H1 (cell line): ENCODE measurements at regions not wholly inside any gene's neighbourhood (a gene's known extent, or its start where the extent isn't known, plus 50 kb on each side); places are given as distances from the start of the nearest gene placed in this dataset.

Source experiments
- CTCF ChIA-PET: fragments of 300-600 bp; sonication (Branson Sonifier 250); formaldehyde crosslinking; loops from one replicate; lab custom pipeline; 2021; ENCODE audit not compliant: partially characterized antibody; lab: Charles Lee
- POLR2A ChIA-PET: fragments of 300-600 bp; sonication (Branson Sonifier 250); formaldehyde crosslinking; loops from one replicate; lab custom pipeline; 2021; ENCODE audit warnings: inconsistent platforms; ENCODE audit not compliant: partially characterized antibody; lab: Charles Lee
- DNase-seq, 2 experiments: peaks; one replicate each; pipeline versions ENCODE4 v3.0.0 to v3.0.0-alpha.2; 2010 to 2022; ENCODE audit warnings: low spot score in 2 of 2, low read depth in 1 of 2, mixed read lengths in 1 of 2
- FAIRE-seq: peaks from 2 replicates; lab custom pipeline; 2011; peaks lifted over from hg19 to GRCh38; lab: Jason Lieb, UNC
- H2AFZ ChIP-seq: 2 replicates; pipeline ENCODE4 v1.8.1; 2012; ENCODE audit warnings: low read length, inconsistent platforms
- H2AK5ac ChIP-seq: 2 replicates; pipeline ENCODE4 v1.6.1; 2013; ENCODE audit warnings: low read depth, low read length
- H2BK120ac ChIP-seq: replicated peaks from 2 replicates; pipeline ENCODE3; 2013; ENCODE audit warnings: low read depth, low read length, inconsistent platforms
- H2BK12ac ChIP-seq: 2 replicates; pipeline ENCODE4 v1.6.1; 2013; ENCODE audit warnings: low read depth, low read length
- H2BK15ac ChIP-seq: 2 replicates; pipeline ENCODE4 v1.6.1; 2013; ENCODE audit warnings: low read length
- H2BK20ac ChIP-seq: 2 replicates; pipeline ENCODE4 v1.6.1; 2013; ENCODE audit warnings: low read length
- H2BK5ac ChIP-seq: 2 replicates; pipeline ENCODE4 v1.6.1; 2013; ENCODE audit warnings: low read depth, low read length
- H3K14ac ChIP-seq: 2 replicates; pipeline ENCODE4 v1.6.1; 2013; ENCODE audit warnings: inconsistent platforms; ENCODE audit not compliant: insufficient read length
- H3K18ac ChIP-seq: 2 replicates; pipeline ENCODE4 v1.6.1; 2013; ENCODE audit warnings: low read length; ENCODE audit errors: extremely low read depth
- H3K23ac ChIP-seq: 2 replicates; pipeline ENCODE4 v1.6.1; 2013; ENCODE audit warnings: inconsistent platforms; ENCODE audit not compliant: insufficient read length
- H3K23me2 ChIP-seq: 2 replicates; pipeline ENCODE4 v1.6.1; 2013; ENCODE audit warnings: low read depth, low read length
- H3K27ac ChIP-seq: 2 replicates; pipeline ENCODE4 v1.6.1; 2011; ENCODE audit warnings: low read depth, low read length, inconsistent platforms
- H3K27me3 ChIP-seq, 4 experiments: replicated peaks in 1 of 4; 1 replicate in 1 of 4; 2 replicates in 3 of 4; pipeline versions ENCODE4 v1.6.1 to v1.8.1; 2011 to 2013; ENCODE audit warnings: low read length in 3 of 4, mild to moderate bottlenecking in 3 of 4, inconsistent platforms in 2 of 4, mixed read lengths in 2 of 4, moderate library complexity in 1 of 4; ENCODE audit not compliant: control insufficient read depth in 3 of 4, insufficient read depth in 3 of 4; ENCODE audit errors: extremely low read depth in 1 of 4
- H3K36me3 ChIP-seq, 4 experiments: 2 replicates each; pipeline versions ENCODE4 v1.6.1 to v1.8.1; 2011 to 2013; ENCODE audit warnings: mild to moderate bottlenecking in 4 of 4, low read length in 3 of 4, moderate library complexity in 2 of 4, control low read depth in 1 of 4, inconsistent platforms in 1 of 4; ENCODE audit not compliant: insufficient read depth in 4 of 4, control insufficient read depth in 2 of 4
- H3K4ac ChIP-seq: replicated peaks from 2 replicates; pipeline ENCODE3; 2013; ENCODE audit warnings: low read length, low read depth, mixed read lengths, inconsistent platforms; ENCODE audit not compliant: insufficient read length
- H3K4me1 ChIP-seq, 4 experiments: replicated peaks in 1 of 4; 1 replicate in 1 of 4; 2 replicates in 3 of 4; pipeline versions ENCODE4 v1.6.1 to v1.8.1; 2011 to 2013; ENCODE audit warnings: low read length in 3 of 4, inconsistent platforms in 2 of 4, mixed read lengths in 1 of 4; ENCODE audit not compliant: insufficient read depth in 4 of 4, control insufficient read depth in 3 of 4
- H3K4me2 ChIP-seq, 2 experiments: 2 replicates each; pipeline versions ENCODE4 v1.6.1 to v1.8.1; 2011 to 2013; ENCODE audit warnings: low read depth in 2 of 2, low read length in 2 of 2, control low read depth in 1 of 2, inconsistent platforms in 1 of 2, mild to moderate bottlenecking in 1 of 2; ENCODE audit not compliant: insufficient read depth in 1 of 2
- H3K4me3 ChIP-seq, 4 experiments: fragments of 200-600, 300-600 bp in 1 of 4; sonication (generic), shearing (Covaris generic), sonication (Bioruptor Twin) in 1 of 4; 2 replicates each; pipeline versions ENCODE4 v1.5.1 to v1.8.1; 2011 to 2016; ENCODE audit warnings: low read length in 4 of 4, low read depth in 3 of 4, control low read depth in 2 of 4, inconsistent platforms in 2 of 4, mild to moderate bottlenecking in 2 of 4, mixed read lengths in 1 of 4, moderate library complexity in 1 of 4; ENCODE audit not compliant: insufficient read depth in 2 of 4; ENCODE audit errors: extremely low read depth in 1 of 4
- H3K56ac ChIP-seq: replicated peaks from 2 replicates; pipeline ENCODE3; 2013; ENCODE audit warnings: low read depth, mild to moderate bottlenecking, mixed read lengths, low read length, inconsistent platforms; ENCODE audit not compliant: insufficient read length
- H3K79me1 ChIP-seq: 2 replicates; pipeline ENCODE4 v1.6.1; 2013; ENCODE audit warnings: low read depth, low read length, control low read depth
- H3K79me2 ChIP-seq, 2 experiments: 2 replicates each; pipeline versions ENCODE4 v1.6.1 to v1.8.1; 2012 to 2013; ENCODE audit warnings: low read length in 2 of 2, mild to moderate bottlenecking in 2 of 2, inconsistent platforms in 1 of 2; ENCODE audit not compliant: insufficient read depth in 2 of 2, control insufficient read depth in 1 of 2
- H3K9ac ChIP-seq, 4 experiments: replicated peaks in 1 of 4; 1 replicate in 1 of 4; 2 replicates in 3 of 4; pipeline versions ENCODE4 v1.6.1 to v1.8.1; 2011 to 2013; ENCODE audit warnings: low read depth in 3 of 4, low read length in 3 of 4, control low read depth in 2 of 4, mild to moderate bottlenecking in 2 of 4, moderate library complexity in 2 of 4, inconsistent platforms in 1 of 4; ENCODE audit errors: extremely low read depth in 1 of 4
- H3K9me3 ChIP-seq, 2 experiments: 2 replicates each; pipeline versions ENCODE4 v1.6.1 to v1.8.1; 2012 to 2013; ENCODE audit warnings: mild to moderate bottlenecking in 2 of 2, moderate library complexity in 2 of 2, control low read depth in 1 of 2, inconsistent platforms in 1 of 2, low read depth in 1 of 2, low read length in 1 of 2, mixed read lengths in 1 of 2; ENCODE audit not compliant: insufficient read depth in 2 of 2
- H4K20me1 ChIP-seq, 2 experiments: replicated peaks in 1 of 2; 2 replicates each; pipeline versions ENCODE3 to v1.8.1; 2011 to 2013; ENCODE audit warnings: inconsistent platforms in 2 of 2, low read length in 2 of 2, mild to moderate bottlenecking in 1 of 2; ENCODE audit not compliant: insufficient read depth in 2 of 2, control insufficient read depth in 1 of 2
- H4K5ac ChIP-seq: 2 replicates; pipeline ENCODE4 v1.6.1; 2013; ENCODE audit warnings: low read length, low read depth, mixed read lengths, inconsistent platforms; ENCODE audit not compliant: insufficient read length
- H4K8ac ChIP-seq: 2 replicates; pipeline ENCODE4 v1.8.0; 2013; ENCODE audit warnings: mild to moderate bottlenecking, moderate library complexity, low read length, inconsistent platforms; ENCODE audit not compliant: insufficient read depth; ENCODE audit errors: extremely low read depth
- H4K91ac ChIP-seq: replicated peaks from 2 replicates; pipeline ENCODE3; 2013; ENCODE audit warnings: low read length, mixed read lengths, inconsistent platforms; ENCODE audit not compliant: insufficient read length
- ASH2L ChIP-seq: fragments of 200-600, 300-600 bp; sonication (generic); IDR thresholded peaks from one replicate; pipeline ENCODE4 v1.7.1; 2017; ENCODE audit warnings: low read length
- BRCA1 ChIP-seq: IDR thresholded peaks from 2 replicates; pipeline ENCODE4 v1.6.1; 2012; ENCODE audit warnings: low read depth, low read length, improper control_type of control experiment
- E2F6 ChIP-seq: IDR thresholded peaks from 2 replicates; pipeline ENCODE4 v1.6.1; 2012; ENCODE audit warnings: inconsistent platforms
- EZH2 ChIP-seq: fragments of 200-600 bp; sonication (generic); IDR thresholded peaks from 2 replicates; pipeline ENCODE4 v1.7.1; 2012; ENCODE audit warnings: low read depth, mild to moderate bottlenecking, moderate library complexity, low read length, inconsistent platforms; ENCODE audit not compliant: severe bottlenecking
- MAFK ChIP-seq: IDR thresholded peaks from 2 replicates; pipeline ENCODE4 v1.6.1; 2012; ENCODE audit warnings: low read depth, mild to moderate bottlenecking, improper control_type of control experiment, low read length
- PHF8 ChIP-seq: fragments of 200-600 bp; sonication (generic); conservative IDR thresholded peaks from 2 replicates; pipeline ENCODE4 v1.7.1; 2012; ENCODE audit warnings: low read depth, mild to moderate bottlenecking, inconsistent platforms, low read length, moderate library complexity
- RXRA ChIP-seq: IDR thresholded peaks from 2 replicates; pipeline ENCODE4 v1.6.1; 2011; ENCODE audit warnings: low read depth, mild to moderate bottlenecking, low read length, moderate library complexity; ENCODE audit not compliant: insufficient read depth
- SIRT6 ChIP-seq: IDR thresholded peaks from one replicate; pipeline ENCODE4 v1.7.1; 2012; ENCODE audit warnings: low read length, inconsistent platforms
- SP1 ChIP-seq: IDR thresholded peaks from 2 replicates; pipeline ENCODE4 v1.6.1; 2011; ENCODE audit warnings: low read depth, low read length
- TAF7 ChIP-seq: optimal IDR thresholded peaks from 2 replicates; pipeline ENCODE3; 2011; ENCODE audit warnings: low read depth, mild to moderate bottlenecking, inconsistent platforms, low read length, moderate library complexity, borderline replicate concordance
- TEAD4 ChIP-seq: IDR thresholded peaks from 2 replicates; pipeline ENCODE4 v1.6.1; 2012; ENCODE audit warnings: low read depth, low read length, inconsistent platforms, mixed read lengths
- WGBS, 2 experiments: shearing (Covaris generic) in 1 of 2; methylation state at CpG; one replicate each; pipeline versions ENCODE4 v1.1.6 to v1.1.7; 2013 to 2015; ENCODE audit warnings: low lambda C conversion rate in 2 of 2, mixed read lengths in 2 of 2, inconsistent platforms in 1 of 2, low coverage in 1 of 2, missing lambda C conversion rate in 1 of 2; ENCODE audit not compliant: insufficient replicate concordance in 2 of 2, insufficient coverage in 1 of 2, insufficient read length in 1 of 2; ENCODE audit errors: extremely low coverage in 1 of 2, missing lambda C conversion rate in 1 of 2; 5-methylcytosine and 5-hydroxymethylcytosine counted together
- TF ChIP-seq, protein P1 (sequence below): IDR thresholded peaks from 2 replicates; pipeline ENCODE4 v1.6.1; 2011; ENCODE audit warnings: low read depth, mild to moderate bottlenecking, low read length; ENCODE audit not compliant: insufficient read depth

DNA sequence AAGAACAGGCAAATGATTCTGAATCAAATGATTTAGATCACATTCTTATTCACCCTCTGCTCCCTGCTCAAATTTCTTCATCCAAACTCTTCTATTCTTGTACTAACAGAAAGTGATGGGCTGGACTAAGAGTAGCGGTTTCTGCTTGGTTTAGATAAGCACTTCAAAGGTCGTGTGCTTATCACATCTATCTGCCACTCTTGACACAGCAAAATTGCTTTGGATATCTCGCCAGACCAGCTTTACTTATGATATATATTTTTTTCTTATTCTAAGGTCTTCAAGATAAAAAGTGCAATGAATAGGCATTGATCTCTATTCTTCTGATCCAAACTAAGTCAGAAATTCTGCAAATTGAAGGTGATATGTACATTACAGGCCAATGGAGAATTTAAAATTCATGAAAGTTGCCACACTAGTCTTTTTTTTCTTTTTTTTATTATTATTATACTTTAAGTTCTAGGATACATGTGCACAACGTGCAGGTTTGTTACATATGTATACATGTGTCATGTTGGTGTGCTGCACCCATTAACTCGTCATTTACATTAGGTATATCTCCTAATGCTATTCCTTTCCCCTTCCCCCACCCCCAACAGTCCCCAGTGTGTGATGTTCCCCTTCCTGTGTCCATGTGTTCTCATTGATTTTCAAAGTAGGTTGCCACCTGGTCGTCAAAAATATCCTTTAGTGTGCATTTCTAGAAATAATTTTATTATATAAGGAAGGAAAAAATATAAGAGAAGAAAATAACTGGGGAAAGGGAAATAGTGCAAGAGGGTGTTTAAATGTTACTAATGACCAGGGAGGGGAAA lies 1941.0 kb upstream of the RAG2 start:
- no peaks in the 10 kb centered on the region for H3K9me3 ChIP-seq
- no peaks in the 10 kb centered on the region; a peak in 1 of 8 replicates for H3K36me3 ChIP-seq
- no peak overlapping the region for H3K4ac ChIP-seq
- H4K8ac ChIP-seq = no peak overlapping the region
- H3K27me3 ChIP-seq = peaks cover 0 to 1% (median 0%) of the 10 kb centered on the region in 4 experiments; a peak in 1 of 7 replicates
- H3K27ac ChIP-seq = no peak overlapping the region
- H3K4me2 ChIP-seq = no peak overlapping the region
- no peak overlapping the region for H3K14ac ChIP-seq
- H2BK15ac ChIP-seq = no peak overlapping the region
- H3K18ac ChIP-seq = no peak overlapping the region
- no peak overlapping the region for H2BK12ac ChIP-seq
- no peaks in the 10 kb centered on the region for H3K79me1 ChIP-seq
- no peak overlapping the region for H3K4me3 ChIP-seq
- H3K9ac ChIP-seq = no peak overlapping the region
- H4K5ac ChIP-seq = no peak overlapping the region
- H3K23ac ChIP-seq = no peak overlapping the region
- H4K20me1 ChIP-seq = no peaks in the 10 kb centered on the region
- H2AK5ac ChIP-seq = no peak overlapping the region
- H3K79me2 ChIP-seq = no peaks in the 10 kb centered on the region
- no peaks in the 10 kb centered on the region for H3K23me2 ChIP-seq
- H3K4me1 ChIP-seq = no peaks in the 10 kb centered on the region
- 82% methylated on average over 4 of the region's 6 CpGs; no CpG with 5 or more reads in 1 of the 2 experiments for WGBS, 2 experiments
- H2BK120ac ChIP-seq = no peak overlapping the region
- FAIRE-seq (no peak), DNase-seq (no peak)
- no peak overlapping the region for H2BK5ac ChIP-seq
- no peak overlapping the region for H2BK20ac ChIP-seq
- no peak overlapping the region for H2AFZ ChIP-seq
- H4K91ac ChIP-seq = no peak overlapping the region
- CTCF ChIA-PET = no interaction called here
- POLR2A ChIA-PET = no interaction called here
- no peak overlapping the region for H3K56ac ChIP-seq
- TF ChIP-seq MAFK (no peak), BRCA1 (no peak), SIRT6 (no peak), SP1 (no peak), TEAD4 (no peak), PHF8 (no peak), ASH2L (no peak), RXRA (no peak), TAF7 (no peak), E2F6 (no peak), EZH2 (no peak)
- TF ChIP-seq, protein P1, sequence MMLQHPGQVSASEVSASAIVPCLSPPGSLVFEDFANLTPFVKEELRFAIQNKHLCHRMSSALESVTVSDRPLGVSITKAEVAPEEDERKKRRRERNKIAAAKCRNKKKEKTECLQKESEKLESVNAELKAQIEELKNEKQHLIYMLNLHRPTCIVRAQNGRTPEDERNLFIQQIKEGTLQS = no peak
